Keratinocyte (primary cell): ENCODE measurements at regions not wholly inside any gene's neighbourhood (a gene's known extent, or its start where the extent isn't known, plus 50 kb on each side); places are given as distances from the start of the nearest gene placed in this dataset.

Source experiments
- DNase-seq: peaks from one replicate; pipeline ENCODE4 v3.0.0-alpha.2; 2011; ENCODE audit warnings: low read depth, missing footprints, low spot score
- FAIRE-seq: peaks from 2 replicates; lab custom pipeline; 2011; peaks lifted over from hg19 to GRCh38; lab: Jason Lieb, UNC
- H2AFZ ChIP-seq: 2 replicates; pipeline ENCODE4 v1.6.0; 2012; ENCODE audit warnings: low read length, control low read depth, inconsistent platforms; ENCODE audit not compliant: control insufficient read depth
- H3K27ac ChIP-seq: 2 replicates; pipeline ENCODE4 v1.5.1; 2011; ENCODE audit warnings: low read length; ENCODE audit not compliant: control insufficient read depth, insufficient read depth
- H3K27me3 ChIP-seq: 3 replicates; pipeline ENCODE4 v1.6.0; 2011; ENCODE audit warnings: low read length; ENCODE audit not compliant: control insufficient read depth, insufficient read depth; ENCODE audit errors: extremely low read depth
- H3K36me3 ChIP-seq, 2 experiments: 2 replicates in 1 of 2; 3 replicates in 1 of 2; pipeline ENCODE4 v1.5.1; 2011; ENCODE audit warnings: low read length in 2 of 2, mild to moderate bottlenecking in 1 of 2; ENCODE audit not compliant: control insufficient read depth in 2 of 2, insufficient read depth in 2 of 2; ENCODE audit errors: extremely low read depth in 1 of 2
- H3K4me1 ChIP-seq: 3 replicates; pipeline ENCODE4 v1.5.1; 2011; ENCODE audit warnings: low read length; ENCODE audit not compliant: control insufficient read depth, insufficient read depth; ENCODE audit errors: extremely low read depth
- H3K4me2 ChIP-seq: 3 replicates; pipeline ENCODE4 v1.6.0; 2011; ENCODE audit warnings: low read depth, low read length; ENCODE audit not compliant: control insufficient read depth, insufficient read depth; ENCODE audit errors: extremely low read depth
- H3K4me3 ChIP-seq, 3 experiments: fragments of 200-600 bp in 1 of 3; sonication (generic) in 1 of 3; 2 replicates in 2 of 3; 3 replicates in 1 of 3; pipeline ENCODE4 v1.5.1; 2011 to 2016; ENCODE audit warnings: low read length in 3 of 3, mild to moderate bottlenecking in 3 of 3, control low read depth in 2 of 3, inconsistent platforms in 1 of 3, low read depth in 1 of 3, mixed read lengths in 1 of 3, mixed run types in 1 of 3, moderate library complexity in 1 of 3; ENCODE audit not compliant: control insufficient read depth in 2 of 3, insufficient read depth in 2 of 3; ENCODE audit errors: extremely low read depth in 1 of 3
- H3K79me2 ChIP-seq: 2 replicates; pipeline ENCODE4 v1.6.0; 2012; ENCODE audit warnings: low read length; ENCODE audit not compliant: control insufficient read depth, insufficient read depth
- H3K9ac ChIP-seq: 3 replicates; pipeline ENCODE4 v1.6.0; 2011; ENCODE audit warnings: low read length; ENCODE audit not compliant: control insufficient read depth, insufficient read depth; ENCODE audit errors: extremely low read depth
- H3K9me1 ChIP-seq: 3 replicates; pipeline ENCODE4 v1.6.0; 2011; ENCODE audit warnings: low read length; ENCODE audit not compliant: control insufficient read depth, insufficient read depth; ENCODE audit errors: extremely low read depth
- H3K9me3 ChIP-seq: 2 replicates; pipeline ENCODE4 v1.5.1; 2012; ENCODE audit warnings: low read depth, low read length; ENCODE audit not compliant: control insufficient read depth
- H4K20me1 ChIP-seq: 3 replicates; pipeline ENCODE4 v1.6.0; 2011; ENCODE audit warnings: low read length; ENCODE audit not compliant: control insufficient read depth, insufficient read depth; ENCODE audit errors: extremely low read depth
- EZH2 ChIP-seq: IDR thresholded peaks from one replicate; pipeline ENCODE4 v1.6.1; 2012; ENCODE audit warnings: inconsistent platforms, mild to moderate bottlenecking, low read length, moderate library complexity
- dilution Hi-C: fragments of 300-500 bp; cut with MboI; formaldehyde crosslinking; loops from one replicate; pipeline ENCODE4 v1.7.0; 2020; ENCODE audit warnings: low sequenced_read_pairs; ENCODE audit not compliant: extremely low pct_ligation_motif_present
- TF ChIP-seq, protein P1 (sequence below), 3 experiments: IDR thresholded peaks in 1 of 3; conservative IDR thresholded peaks in 1 of 3; optimal IDR thresholded peaks in 1 of 3; 2 replicates in 2 of 3; 3 replicates in 1 of 3; pipeline versions ENCODE3 to v1.5.1; 2011; ENCODE audit warnings: low read length in 3 of 3, mild to moderate bottlenecking in 3 of 3, moderate library complexity in 2 of 3, control low read depth in 1 of 3, inconsistent platforms in 1 of 3; ENCODE audit not compliant: insufficient read depth in 2 of 3; ENCODE audit errors: extremely low read depth in 1 of 3

DNA sequence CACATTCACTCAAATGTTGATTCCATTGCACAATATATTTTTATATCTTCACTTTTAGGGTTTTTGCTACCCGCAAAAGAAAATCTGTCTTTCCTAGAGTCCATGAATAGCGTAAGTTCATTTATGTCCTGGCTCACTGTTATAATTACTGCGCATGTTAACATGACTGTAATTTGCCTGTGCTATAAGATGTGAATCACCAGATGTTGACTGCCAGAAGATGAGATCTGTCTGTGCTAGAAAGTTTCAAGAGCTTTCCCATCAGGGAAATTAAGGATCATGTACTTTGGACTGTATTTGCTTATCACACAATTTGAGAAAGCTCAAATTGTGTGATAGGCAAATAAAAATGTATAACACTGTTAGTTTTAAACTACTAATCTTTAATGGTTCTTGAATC lies 322.5 kb downstream of the CHL1 start:
- no peaks in the 10 kb centered on the region for H3K36me3 ChIP-seq
- no peaks in the 10 kb centered on the region for H3K9me1 ChIP-seq
- no peak overlapping the region for H3K4me3 ChIP-seq
- no peak overlapping the region for H2AFZ ChIP-seq
- DNase-seq (no peak), FAIRE-seq (no peak)
- H3K4me2 ChIP-seq, result no peak overlapping the region
- dilution Hi-C loops, result no loop called here
- no peak overlapping the region for H3K9ac ChIP-seq
- no peaks in the 10 kb centered on the region for H3K9me3 ChIP-seq
- no peaks in the 10 kb centered on the region for H3K79me2 ChIP-seq
- no peaks in the 10 kb centered on the region for H3K27me3 ChIP-seq
- TF ChIP-seq EZH2, result no peak
- TF ChIP-seq, protein P1, sequence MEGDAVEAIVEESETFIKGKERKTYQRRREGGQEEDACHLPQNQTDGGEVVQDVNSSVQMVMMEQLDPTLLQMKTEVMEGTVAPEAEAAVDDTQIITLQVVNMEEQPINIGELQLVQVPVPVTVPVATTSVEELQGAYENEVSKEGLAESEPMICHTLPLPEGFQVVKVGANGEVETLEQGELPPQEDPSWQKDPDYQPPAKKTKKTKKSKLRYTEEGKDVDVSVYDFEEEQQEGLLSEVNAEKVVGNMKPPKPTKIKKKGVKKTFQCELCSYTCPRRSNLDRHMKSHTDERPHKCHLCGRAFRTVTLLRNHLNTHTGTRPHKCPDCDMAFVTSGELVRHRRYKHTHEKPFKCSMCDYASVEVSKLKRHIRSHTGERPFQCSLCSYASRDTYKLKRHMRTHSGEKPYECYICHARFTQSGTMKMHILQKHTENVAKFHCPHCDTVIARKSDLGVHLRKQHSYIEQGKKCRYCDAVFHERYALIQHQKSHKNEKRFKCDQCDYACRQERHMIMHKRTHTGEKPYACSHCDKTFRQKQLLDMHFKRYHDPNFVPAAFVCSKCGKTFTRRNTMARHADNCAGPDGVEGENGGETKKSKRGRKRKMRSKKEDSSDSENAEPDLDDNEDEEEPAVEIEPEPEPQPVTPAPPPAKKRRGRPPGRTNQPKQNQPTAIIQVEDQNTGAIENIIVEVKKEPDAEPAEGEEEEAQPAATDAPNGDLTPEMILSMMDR (optimal IDR thresholded peaks at IDR 0.05 in 1 of 3, IDR thresholded peaks at IDR 0.05 in 1 of 3, conservative IDR thresholded peaks at IDR 0.05 in 1 of 3; ENCODE audit: extremely low read depth in 1 of 3, insufficient read depth in 2 of 3, low read length in 3 of 3), result no peak
- no peaks in the 10 kb centered on the region for H4K20me1 ChIP-seq
- H3K4me1 ChIP-seq, result no peaks in the 10 kb centered on the region
- H3K27ac ChIP-seq, result no peak overlapping the region

DNA sequence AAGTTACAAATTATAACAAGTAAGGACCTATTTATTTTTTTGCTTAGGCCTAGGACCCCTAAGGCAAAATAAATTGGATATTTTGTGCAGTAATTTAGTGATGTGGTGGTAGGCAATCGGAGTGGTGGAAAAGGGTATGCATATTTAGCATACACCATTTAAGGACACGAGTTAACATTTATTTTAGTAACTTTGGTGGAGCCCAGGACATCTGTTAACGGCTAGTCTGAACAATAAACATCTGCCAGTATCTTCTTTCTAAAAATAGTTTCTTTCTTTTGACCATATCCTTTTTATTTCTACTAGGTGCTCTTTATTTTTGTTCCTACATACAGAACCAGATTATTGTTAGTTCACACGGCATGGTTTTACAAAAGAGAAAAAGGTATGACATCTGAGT lies 326.3 kb downstream of the CHL1 start:
- Histone ChIP-seq H3K9me3 (no peaks in the 10 kb centered on the region), H3K27me3 (no peaks in the 10 kb centered on the region), H3K27ac (no peak overlapping the region), H3K4me2 (no peak overlapping the region), H3K36me3 (no peaks in the 10 kb centered on the region), H3K4me3 (no peak overlapping the region), H2AFZ (no peak overlapping the region), H3K4me1 (no peaks in the 10 kb centered on the region), H3K79me2 (no peaks in the 10 kb centered on the region), H4K20me1 (no peaks in the 10 kb centered on the region), H3K9me1 (no peaks in the 10 kb centered on the region), H3K9ac (no peak overlapping the region)
- no peak for DNase-seq
- TF ChIP-seq EZH2, result no peak
- TF ChIP-seq, protein P1 (optimal IDR thresholded peaks at IDR 0.05 in 1 of 3, IDR thresholded peaks at IDR 0.05 in 1 of 3, conservative IDR thresholded peaks at IDR 0.05 in 1 of 3; ENCODE audit: extremely low read depth in 1 of 3, insufficient read depth in 2 of 3, low read length in 3 of 3), result no peak
- dilution Hi-C loops, result no loop called here
- no peak for FAIRE-seq
